ENCODE measurements at regions not wholly inside any gene's neighbourhood (a gene's known extent, or its start where the extent isn't known, plus 50 kb on each side); places are given as distances from the start of the nearest gene placed in this dataset.

- TF ChIP-seq CTCF (IDR thresholded peaks at IDR 0.05; ENCODE audit: insufficient read depth, low read depth, low read length), result no peak
- no peak for TF ChIP-seq EZH2 (IDR thresholded peaks at IDR 0.05; ENCODE audit: insufficient read depth, low read length)
Measured at GRCh38 chr6:9399916-9400315, 964.6 kb upstream of the SLC35B3 start.
